HG02884 (cell line): ENCODE measurements at regions not wholly inside any gene's neighbourhood (a gene's known extent, or its start where the extent isn't known, plus 50 kb on each side); places are given as distances from the start of the nearest gene placed in this dataset.
"Not testable (repeated sequence)": the region's sequence is repeated elsewhere in the genome, so short reads cannot be mapped to it uniquely, and the experiment has no call there.

Experiments
- ATAC-seq: cut with Tn5 transposase; IDR thresholded peaks from one replicate; pipeline ENCODE4 v1.9.1; 2021; ENCODE audit warnings: mild to moderate bottlenecking, moderate library complexity; ENCODE audit not compliant: unreplicated experiment

DNA sequence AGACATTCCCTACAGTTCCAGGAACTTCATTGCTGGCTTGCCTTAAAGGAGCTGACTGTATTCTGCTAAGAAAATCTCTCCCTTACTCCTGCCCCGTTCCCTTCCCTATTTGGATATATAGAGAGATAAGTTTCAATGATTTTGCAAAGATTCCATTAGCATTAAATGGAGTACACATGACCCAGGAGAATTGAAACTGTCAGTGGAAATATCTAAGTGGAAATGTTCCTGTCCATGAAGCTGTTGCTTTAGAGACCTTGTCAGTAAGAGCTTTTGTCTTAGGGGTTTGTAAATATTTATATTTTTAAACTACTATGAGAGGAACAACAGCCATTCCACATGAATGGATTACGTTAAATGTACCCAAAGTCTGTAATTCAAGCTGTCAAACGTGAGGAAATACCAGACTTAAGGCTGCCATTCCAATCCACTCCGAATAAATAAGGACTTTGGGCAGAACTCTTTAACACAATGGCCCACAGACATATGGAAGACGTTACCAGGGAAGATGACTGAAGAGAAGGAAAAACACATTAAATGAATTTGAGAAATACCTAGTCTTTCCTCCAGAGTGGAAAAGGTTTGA, 387.1 kb upstream of the PAPPA start:
- ATAC-seq = no peak

DNA sequence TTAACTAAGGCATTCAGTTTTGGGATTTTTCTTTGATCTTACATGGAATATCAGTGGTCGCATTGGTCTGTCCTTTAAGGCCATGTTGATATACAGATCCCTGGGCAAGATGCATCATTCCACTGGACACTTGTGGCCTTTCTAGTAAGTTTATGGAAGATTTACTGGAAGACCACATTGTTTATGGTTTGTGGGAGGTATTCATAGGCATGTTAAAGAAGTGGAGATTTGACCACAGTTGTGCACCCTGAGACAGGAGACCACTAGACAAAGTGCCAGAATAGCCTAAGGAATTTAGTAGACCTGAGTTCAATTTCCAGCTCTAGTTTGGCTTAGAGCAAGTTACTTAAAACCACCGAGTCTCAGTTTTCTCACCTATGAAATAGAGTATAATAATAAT, 383.1 kb upstream of the PAPPA start:
- no peak for ATAC-seq

DNA sequence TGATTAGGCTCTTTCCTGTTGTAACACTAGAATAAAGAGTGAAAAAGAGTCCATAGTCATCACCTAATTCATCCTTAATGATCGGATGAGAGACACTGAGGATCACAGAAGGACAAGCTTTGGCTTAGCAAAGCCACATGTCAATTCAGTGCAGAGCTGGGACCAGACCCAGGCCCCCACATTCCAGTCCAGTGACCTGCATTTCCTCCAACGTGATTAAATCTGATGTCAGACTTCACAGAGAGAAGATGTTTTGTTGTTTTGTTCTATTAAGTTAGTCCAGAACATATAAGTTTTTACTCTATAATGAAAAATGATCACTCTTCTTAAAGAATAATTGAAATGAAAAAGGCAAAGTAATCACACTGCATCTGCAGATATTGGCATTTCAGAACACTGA, 377.9 kb upstream of the PAPPA start:
- ATAC-seq = no peak

DNA sequence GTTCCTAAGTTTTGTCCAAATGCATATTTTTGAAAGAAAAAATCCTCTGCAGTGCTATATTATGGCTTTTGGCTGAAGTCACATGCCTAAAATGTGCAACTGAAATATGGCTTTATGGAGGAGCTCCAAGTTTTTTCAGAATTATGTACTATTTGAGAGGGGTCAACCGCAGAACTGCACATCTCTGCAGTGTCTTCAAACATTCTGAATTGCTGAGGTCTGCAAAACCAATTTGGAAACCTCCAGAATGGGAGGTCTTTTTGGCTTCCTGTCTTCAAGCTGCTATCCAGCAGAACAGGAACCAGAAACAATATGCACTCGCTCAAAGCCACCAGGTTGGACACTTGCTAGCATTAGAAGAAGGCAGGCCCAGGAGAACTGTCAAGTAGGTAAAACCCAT, 376.0 kb upstream of the PAPPA start:
- no peak for ATAC-seq

DNA sequence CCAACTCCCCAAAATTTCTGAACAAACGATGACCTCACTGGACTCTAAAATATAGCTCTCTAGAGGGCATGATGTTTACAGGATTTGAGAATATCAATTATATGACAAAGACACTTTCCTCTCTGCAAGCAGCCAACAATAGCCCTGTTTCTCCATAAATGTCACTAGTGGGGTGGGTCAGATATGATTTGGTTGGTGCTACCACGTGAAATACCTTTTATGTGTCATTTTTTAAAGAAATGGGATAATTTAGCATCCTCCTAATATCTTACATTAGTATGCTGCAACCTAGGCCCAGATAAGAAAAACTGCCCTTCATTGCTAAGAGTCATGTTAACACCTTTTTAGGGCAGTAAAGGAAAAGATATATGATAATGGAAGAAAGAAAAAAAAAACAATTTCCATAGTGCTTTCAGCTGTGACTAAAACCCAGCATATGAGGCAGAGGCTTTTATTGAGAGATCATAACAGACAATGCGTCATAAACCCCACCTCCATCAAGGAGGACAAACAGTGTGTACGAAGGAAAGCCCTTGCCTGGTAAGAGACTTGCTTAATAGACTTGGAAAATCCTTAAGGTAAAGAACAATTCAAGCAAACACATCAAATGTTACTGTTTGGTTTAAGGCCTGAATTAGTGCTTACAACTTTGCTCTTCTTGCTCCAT, 372.4 kb upstream of the PAPPA start:
- no peak for ATAC-seq

DNA sequence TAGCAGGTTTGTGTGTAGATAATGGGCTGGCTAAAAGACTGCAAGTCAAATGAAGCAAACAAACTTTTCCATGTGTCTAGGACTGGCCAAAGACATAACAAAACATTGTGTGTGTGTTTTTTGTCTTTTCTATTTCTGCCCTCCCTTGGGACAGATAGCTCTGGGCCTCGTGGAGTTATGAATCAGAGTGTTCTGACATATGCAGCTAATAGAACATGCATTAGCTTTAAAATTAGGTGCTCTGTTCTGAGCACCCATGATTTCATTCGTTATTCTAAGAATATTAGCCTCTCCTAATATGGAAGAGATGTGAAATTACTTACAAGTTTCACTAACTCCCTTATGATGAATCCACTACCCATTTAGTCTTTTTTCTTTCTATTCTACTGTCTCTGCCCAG, 367.3 kb upstream of the PAPPA start:
- ATAC-seq = no peak

DNA sequence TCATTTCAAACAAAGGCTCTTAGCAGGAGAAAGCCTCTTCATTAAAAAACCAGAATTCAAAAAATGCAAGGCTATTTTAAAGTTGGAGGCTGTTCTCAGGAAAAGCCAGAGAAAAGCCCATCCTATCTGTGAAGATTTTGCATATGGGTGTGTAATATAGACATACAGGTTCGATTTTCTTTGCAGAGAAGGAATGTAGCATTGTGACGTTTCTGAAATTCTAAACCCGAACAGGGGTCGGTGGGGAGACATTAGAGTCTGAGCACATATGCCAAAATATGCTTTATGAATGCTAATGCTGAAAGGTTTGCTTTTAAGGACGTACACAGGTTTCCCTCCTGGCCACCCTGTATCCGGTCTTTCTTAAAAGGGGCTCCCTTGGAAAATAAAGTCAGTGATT, 363.1 kb upstream of the PAPPA start:
- no peak for ATAC-seq

DNA sequence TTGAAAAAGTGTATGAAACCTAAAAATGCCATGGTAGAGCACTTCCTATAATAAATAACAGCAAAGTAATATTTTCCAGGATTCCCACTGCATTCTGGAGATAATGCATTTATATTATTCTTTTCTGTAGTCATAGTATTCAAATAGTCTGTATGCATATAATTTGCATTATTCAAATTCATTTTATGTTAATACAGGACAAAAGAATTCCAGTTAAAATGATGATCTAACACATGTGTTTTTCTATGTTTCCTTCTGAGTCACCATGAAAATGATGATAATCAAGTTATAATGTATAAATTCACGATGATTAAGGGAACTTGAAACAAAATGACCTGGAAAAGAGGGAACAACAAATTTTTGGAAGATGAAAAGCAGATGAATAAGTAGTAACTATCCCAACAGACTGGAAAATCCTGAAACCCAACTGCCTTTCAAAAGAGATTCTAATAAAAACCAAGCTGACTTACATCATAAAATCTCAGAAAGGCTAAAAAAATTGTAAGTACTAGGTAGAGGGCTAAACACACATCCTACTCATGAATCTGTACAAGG, 358.6 kb upstream of the PAPPA start:
- no peak for ATAC-seq

DNA sequence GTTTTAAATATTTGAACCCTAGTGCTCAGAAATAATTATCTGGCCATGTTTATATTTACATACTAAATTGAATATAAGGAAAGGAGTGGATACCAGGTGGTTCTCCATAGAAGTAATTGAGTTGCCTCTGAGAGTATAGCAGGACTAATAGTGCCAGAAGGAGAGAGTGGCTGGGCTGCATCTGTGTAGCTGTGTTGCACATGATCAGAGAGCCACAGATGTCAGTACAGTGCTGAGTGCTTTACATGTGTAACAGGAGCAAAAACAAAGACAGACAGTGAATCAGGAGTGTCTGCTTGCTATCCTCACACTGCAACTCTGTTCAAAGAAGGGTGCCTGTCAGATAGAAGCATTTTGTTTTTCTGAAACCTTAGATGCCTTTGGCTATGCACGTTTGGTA, 353.9 kb upstream of the PAPPA start:
- no peak for ATAC-seq

DNA sequence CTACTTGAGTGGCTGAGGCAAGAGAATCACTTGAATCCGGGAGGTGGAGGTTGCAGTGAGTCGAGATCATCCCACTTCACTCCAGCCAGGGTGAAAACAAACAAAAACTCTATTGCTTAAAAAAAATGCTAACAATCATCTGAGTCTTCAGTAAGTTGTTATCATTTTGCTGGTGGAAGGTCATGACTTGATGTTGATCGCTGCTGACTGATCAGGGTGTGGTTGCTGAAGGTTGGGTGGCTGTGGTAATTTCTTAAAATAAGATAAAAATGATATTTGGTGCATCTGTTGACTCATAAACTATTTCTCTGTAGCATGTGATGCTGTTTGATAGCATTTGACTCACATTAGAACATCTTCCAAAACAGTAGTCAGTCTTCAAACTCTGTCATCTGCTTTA, 349.4 kb upstream of the PAPPA start:
- ATAC-seq = no peak

DNA sequence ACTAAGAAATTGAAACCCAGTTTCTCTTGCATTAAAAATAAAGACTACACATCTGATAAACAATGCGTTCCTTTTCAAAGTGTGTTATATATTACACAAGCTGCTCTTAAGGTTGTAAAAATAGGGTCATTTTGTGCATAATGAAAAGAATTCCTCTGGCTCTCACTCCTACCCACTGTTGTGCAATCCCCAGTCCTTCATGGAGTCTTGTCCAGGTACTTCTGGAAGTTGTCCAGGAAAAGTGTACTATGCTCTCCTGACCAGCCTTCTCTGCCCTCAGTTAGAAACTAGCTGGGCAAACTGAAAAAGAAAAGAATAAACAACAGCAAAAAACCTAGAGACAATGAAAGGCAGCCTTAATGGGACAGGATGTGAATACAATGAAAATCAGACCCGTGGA, 345.5 kb upstream of the PAPPA start:
- ATAC-seq = no peak

DNA sequence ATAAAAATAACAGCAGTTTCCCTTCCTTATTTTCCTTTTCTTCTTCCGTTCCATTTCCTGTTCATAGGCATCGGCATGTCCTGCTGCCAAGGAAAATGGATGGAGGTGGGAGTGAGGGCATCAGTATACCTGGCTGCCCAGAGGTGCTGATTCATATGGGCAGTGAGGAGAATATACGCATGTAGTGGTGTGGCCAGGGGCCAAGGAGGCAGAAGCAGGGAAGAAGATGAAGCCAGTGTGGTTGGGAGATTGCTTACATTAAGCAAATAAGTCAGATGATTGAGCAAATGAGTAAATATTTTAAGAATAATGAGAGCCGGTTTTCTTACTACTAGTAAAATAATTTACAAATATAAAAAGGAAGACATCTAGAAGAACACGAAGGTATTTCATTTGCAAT, 344.9 kb upstream of the PAPPA start:
- ATAC-seq = no peak

DNA sequence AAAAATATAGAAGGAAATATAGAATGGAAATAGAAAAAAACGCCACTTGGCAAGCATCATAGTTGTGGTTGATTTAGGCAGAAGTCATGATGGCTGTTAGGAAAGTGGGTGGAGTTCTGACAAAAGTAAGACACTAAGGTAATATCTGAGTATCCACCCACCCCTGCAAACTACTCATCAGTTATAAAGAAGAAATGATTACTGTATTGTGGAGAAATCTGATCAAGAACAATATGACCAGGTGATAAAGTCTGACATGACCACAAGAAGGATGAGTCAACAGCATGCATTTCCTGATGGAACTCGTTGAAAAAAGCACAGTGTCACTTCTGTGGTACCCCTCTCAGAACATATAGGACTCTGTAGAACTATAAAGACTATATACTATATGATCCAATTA, 343.4 kb upstream of the PAPPA start:
- no peak for ATAC-seq

DNA sequence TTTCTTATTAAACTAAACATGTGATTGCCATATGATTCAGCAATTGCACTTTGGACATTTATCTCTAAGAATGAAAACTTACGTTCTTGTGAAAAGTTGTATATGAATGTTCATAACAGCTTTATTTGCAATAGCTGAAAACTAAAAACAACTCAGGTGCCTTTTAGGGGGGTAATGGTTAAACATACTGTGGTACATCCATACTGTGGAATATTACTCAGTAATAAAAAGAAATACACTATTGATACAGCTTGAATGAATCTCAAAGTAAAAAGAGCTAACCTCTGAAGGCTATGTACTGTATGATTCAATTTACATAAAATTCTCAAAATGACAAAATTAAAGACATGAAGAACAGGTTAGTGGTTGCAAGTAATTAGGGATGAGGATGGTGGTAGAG, 339.5 kb upstream of the PAPPA start:
- ATAC-seq = no peak

DNA sequence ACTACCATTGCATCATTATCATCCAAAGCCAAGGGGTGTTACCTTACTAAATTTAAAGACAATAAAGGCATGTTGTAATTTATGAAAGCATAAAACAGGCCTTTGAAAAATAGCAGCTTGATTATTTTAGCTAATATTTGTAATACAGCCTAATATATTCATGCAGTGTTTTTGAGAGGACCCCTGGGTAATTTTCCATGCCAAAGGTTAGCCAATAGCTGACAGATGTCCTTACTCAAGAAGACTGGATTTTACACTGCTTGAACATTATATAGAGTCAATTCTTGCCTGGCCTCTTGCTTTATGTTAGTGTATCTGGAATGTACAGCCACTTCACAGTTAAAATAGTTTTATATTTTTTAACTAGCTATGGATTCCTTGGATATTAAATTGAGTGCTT, 337.8 kb upstream of the PAPPA start:
- no peak for ATAC-seq

DNA sequence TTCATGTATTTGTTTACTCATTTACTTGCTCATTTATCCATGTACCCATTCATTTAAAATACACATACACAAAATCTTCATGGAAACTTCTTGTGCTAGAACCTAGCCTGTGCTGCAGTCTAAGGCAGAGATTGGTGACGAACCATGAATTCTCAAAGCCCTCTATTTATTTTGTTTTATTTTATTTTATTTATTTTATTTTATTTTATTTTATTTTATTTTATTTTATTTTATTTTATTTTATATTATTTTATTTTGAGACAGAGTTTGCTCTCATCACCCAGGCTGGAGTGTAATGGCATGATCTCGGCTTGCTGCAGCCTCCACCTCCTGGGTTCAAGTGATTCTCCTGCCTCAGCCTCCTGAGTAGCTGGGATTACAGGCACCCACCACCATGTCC, 334.9 kb upstream of the PAPPA start:
- ATAC-seq = not testable (repeated sequence)

DNA sequence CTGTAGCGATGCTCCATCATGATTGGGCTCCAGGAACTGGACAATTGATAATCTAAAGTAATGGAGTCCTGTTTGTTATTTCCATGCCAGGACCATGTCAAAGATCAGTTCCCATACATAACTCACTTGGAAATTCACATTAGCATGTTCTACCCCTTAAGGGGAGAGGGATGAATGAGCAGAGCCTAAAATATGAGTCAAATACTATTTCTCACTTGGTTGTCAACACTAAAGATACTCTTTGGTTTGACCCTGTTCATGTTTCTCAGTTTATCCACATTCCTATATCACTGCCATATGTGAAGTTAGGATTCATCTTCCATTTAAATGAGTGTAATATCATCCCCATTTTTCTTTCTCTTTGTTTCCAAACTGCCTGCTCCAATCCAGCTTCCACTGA, 321.6 kb upstream of the PAPPA start:
- no peak for ATAC-seq

DNA sequence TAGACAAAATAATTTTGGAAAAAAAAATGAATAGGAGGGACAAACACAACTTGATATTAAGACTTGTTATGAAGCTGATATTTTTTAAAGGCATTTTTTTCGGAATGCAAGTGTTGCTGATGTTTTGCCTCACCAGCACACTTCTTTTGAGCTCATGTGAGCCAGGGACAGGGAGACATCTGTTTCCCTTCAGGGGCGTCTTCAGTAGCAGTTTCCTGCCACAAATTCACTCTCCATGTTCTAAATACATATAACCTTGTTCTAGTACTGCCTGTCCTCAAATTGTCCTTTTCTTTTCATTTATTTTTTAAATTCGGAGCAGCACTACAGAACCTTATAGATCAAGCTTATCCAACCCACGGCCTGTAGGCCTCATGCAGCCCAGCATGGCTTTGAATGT, 316.0 kb upstream of the PAPPA start:
- no peak for ATAC-seq

DNA sequence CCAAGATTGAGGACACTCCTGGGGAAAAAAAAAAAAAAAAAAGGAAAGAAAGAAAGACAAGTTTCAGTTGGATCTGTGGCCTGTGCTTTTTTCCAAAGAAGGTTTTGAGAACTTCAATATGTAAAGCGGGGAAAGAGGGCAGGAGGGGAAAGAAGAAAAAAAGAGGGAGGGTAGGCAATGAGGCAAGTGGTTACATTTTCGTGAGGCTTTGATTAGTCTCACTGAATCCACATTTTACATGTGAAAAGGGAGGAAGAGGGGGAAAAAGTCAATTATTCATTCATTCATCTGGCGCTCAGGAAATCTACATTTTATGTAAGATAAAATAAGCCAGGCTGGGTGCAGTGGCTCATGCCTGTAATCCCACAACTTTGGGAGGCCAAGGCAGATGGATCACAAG, 315.2 kb upstream of the PAPPA start:
- no peak for ATAC-seq

DNA sequence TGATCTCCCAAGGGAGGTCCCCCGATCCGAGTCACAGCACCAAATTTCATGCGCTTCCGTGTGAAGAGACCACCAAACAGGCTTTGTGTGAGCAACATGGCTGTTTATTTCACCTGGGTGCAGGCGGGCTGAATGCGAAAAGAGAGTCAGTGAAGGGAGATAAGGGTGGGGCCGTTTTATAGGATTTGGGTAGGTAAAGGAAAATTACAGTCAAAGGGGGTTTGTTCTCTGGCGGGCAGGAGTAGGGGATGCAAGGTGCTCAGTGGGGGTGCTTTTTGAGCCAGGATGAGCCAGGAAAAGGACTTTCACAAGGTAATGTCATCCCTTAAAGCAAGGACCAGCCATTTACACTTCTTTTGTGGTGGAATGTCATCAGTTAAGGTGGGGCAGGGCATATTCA, 309.2 kb upstream of the PAPPA start:
- ATAC-seq = not testable (repeated sequence)

DNA sequence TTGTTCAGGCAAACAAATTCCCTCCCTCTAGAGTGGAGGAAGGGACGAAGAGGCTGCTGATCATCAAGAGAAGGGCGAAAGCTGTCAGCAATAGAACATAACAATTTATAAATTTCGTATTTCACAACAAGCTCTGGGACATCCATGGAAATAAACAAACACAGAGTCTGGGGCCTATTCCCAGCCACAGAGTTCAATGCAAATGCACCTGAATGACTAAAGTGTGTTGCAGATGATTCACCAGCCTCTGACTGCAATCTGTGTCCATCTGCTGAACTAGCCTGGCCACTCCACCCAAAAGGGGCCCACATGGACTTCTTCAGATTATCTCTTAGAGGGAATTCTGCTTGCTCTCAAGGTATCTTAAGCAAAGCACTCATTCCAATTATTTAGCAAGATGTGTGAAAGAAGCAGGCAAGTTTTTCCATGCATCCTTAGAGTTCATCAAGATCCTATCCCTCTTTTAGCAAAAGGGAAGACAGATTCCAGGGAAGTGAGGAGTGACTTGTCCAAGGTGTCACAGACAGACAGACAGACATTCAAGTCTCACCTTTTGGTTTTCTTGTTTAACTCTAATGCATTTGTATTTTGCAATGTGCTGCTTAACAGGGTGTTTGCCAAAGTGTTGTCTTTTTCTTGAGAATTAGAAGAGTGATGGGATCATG, 307.8 kb upstream of the PAPPA start:
- ATAC-seq = no peak

DNA sequence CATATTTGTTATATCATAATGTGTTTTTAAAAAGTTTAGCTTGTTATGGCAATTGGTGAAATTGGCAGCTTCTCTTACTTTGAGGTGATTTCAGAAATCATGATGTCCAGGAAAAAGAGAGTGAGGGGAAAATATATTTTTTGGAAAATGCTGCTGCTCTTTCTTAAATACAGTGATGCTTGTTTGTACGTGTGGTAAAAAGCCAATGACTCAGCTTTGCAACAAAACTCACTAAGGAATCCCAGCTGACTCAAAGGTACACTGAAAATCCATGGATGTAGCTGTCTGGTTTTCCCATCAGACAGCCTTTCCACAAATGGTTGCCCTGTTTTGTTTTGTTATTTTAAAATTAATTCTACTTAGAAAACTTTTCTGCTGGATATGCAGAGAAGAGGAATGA, 306.4 kb upstream of the PAPPA start:
- ATAC-seq = no peak
